NT2/D1 (cell line): ENCODE measurements at regions not wholly inside any gene's neighbourhood (a gene's known extent, or its start where the extent isn't known, plus 50 kb on each side); places are given as distances from the start of the nearest gene placed in this dataset.

ENCODE experiments used
- YY1 ChIP-seq: IDR thresholded peaks from 2 replicates; pipeline ENCODE4 v1.6.1; 2011; ENCODE audit not compliant: insufficient read length, insufficient read depth
- ZNF274 ChIP-seq: IDR thresholded peaks from 2 replicates; pipeline ENCODE4 v1.6.1; 2011; ENCODE audit warnings: mild to moderate bottlenecking, low read depth, low read length

DNA sequence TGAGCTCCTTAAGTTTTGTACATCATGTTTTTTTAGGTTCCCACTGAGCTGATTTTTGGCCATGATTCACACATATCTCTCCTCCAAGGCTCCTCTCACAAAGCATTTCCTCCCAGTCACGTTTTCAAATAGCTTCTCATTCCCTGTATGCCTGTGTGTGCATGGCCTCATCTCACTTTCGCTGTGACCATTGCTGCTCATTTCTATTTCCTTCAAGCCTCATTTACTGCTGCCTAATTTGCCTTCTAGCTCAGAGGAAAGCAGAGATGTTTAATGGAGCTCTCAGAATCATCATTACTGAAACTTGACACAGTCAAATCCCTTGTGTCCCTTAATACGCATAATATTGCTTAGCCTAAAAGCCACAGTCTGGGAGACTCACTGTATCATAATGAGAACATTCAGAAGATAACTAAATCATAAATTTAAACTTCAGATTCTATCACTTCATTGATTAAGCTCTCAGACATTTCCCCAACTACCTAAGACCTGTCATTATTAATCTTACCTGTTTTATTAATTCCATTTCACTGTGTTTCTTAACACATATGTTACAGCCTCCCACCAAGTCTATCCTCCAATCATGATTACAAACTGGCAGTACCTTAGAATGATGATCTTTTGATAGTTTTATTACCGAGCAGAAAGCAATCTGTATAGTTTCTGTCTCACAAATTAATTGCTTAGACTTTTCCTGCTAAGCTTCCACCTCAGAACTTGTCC lies 278.3 kb upstream of the PTGER4 start:
- TF ChIP-seq YY1 (no peak), ZNF274 (no peak)
